AG20443 (cell line): ENCODE measurements at regions not wholly inside any gene's neighbourhood (a gene's known extent, or its start where the extent isn't known, plus 50 kb on each side); places are given as distances from the start of the nearest gene placed in this dataset.
"Not testable (repeated sequence)": the region's sequence is repeated elsewhere in the genome, so short reads cannot be mapped to it uniquely, and the experiment has no call there.

Experiments used
- DNase-seq: peaks from one replicate; pipeline ENCODE4 v3.0.0; 2012; ENCODE audit warnings: low spot score, mixed read lengths

- no peak for DNase-seq
Measured at GRCh38 chr15:91414124-91414523, 314.1 kb downstream of the SV2B start.

- not testable (repeated sequence) for DNase-seq
Measured at GRCh38 chr15:91415258-91415657, 315.2 kb downstream of the SV2B start.

GRCh38 chr15:91420689-91421088, 320.6 kb downstream of the SV2B start:
- no peak for DNase-seq

GRCh38 chr15:91422797-91423196, 322.7 kb downstream of the SV2B start:
- DNase-seq = no peak

- no peak for DNase-seq
Measured at GRCh38 chr15:91424001-91424400, 323.9 kb downstream of the SV2B start.

GRCh38 chr15:91426412-91426811, 326.4 kb downstream of the SV2B start:
- no peak for DNase-seq

- DNase-seq = no peak
Measured at GRCh38 chr15:91429973-91430372, 329.9 kb downstream of the SV2B start.

GRCh38 chr15:91431041-91431715, 331.1 kb downstream of the SV2B start:
- no peak for DNase-seq

GRCh38 chr15:91435113-91435512, 335.1 kb downstream of the SV2B start:
- no peak for DNase-seq

GRCh38 chr15:91444656-91445055, 344.6 kb downstream of the SV2B start:
- DNase-seq = no peak

GRCh38 chr15:91445695-91446228, 345.7 kb downstream of the SV2B start:
- no peak for DNase-seq

GRCh38 chr15:91447991-91448644, 348.1 kb downstream of the SV2B start:
- no peak for DNase-seq

- DNase-seq = not testable (repeated sequence)
Measured at GRCh38 chr15:91453376-91453775, 353.3 kb downstream of the SV2B start.

- DNase-seq = no peak
Measured at GRCh38 chr15:91456251-91456718, 356.2 kb downstream of the SV2B start.

- DNase-seq = no peak
Measured at GRCh38 chr15:91456921-91457320, 356.9 kb downstream of the SV2B start.

GRCh38 chr15:91461377-91461776, 361.3 kb downstream of the SV2B start:
- no peak for DNase-seq

- DNase-seq = no peak
Measured at GRCh38 chr15:91465086-91465485, 365.0 kb downstream of the SV2B start.

GRCh38 chr15:91465696-91466095, 365.6 kb downstream of the SV2B start:
- DNase-seq = no peak

- no peak for DNase-seq
Measured at GRCh38 chr15:91468871-91469580, 369.0 kb downstream of the SV2B start.

GRCh38 chr15:91469632-91470567, 369.8 kb downstream of the SV2B start:
- no peak for DNase-seq

GRCh38 chr15:91471468-91471867, 371.4 kb downstream of the SV2B start:
- DNase-seq = no peak

GRCh38 chr15:91472316-91472756, 372.3 kb downstream of the SV2B start:
- DNase-seq = no peak
